IPS-18c (cell line): ENCODE measurements at regions not wholly inside any gene's neighbourhood (a gene's known extent, or its start where the extent isn't known, plus 50 kb on each side); places are given as distances from the start of the nearest gene placed in this dataset.

Experiments
- H3K4me3 ChIP-seq: 2 replicates; pipeline ENCODE4 v1.7.0; 2013; ENCODE audit warnings: low read depth, mild to moderate bottlenecking, low read length, moderate library complexity; ENCODE audit not compliant: insufficient read depth
- H3K9me3 ChIP-seq: one replicate; pipeline ENCODE4 v1.6.1; 2013; ENCODE audit warnings: mild to moderate bottlenecking, low read length, moderate library complexity; ENCODE audit not compliant: control insufficient read depth, insufficient read depth

DNA sequence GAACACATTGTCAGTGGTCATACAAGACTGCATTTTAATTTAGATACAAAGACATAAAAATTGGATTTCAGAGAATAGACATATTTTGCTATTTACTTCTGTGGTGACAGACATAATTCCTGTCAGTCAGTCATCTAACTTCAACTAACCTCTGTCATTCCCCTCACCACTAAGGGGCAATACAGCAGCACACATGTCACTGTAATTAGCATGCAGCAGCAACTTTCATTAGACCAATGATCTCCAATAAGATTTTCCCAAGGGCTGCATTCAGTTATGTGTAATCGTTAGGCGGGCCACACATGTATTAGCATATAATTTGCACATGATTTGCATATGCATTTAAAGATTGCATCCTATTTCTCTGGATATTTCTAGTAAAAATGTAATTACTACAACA is 624.5 kb downstream of the NR4A2 start:
- Histone ChIP-seq H3K4me3 (no peak overlapping the region), H3K9me3 (no peaks in the 10 kb centered on the region)

DNA sequence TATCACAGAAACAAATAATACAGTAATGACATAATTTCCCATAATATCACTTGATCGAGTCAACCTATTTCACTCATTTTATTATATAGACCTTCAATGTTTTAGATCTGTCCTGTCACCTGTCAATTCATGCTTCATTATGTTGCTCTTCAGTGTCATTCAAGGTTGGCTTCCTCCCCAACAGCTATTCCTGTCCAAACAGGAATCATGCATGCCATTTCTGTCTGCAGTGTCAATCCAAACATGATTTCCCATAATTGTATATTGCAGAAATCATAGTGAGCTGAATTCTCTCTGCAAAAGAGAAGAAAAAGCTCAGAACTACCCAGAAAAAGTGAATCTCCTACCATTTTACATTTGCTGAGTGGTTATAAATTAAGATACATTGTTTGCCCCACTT is 628.6 kb downstream of the NR4A2 start:
- H3K4me3 ChIP-seq: no peak overlapping the region
- H3K9me3 ChIP-seq: no peaks in the 10 kb centered on the region

DNA sequence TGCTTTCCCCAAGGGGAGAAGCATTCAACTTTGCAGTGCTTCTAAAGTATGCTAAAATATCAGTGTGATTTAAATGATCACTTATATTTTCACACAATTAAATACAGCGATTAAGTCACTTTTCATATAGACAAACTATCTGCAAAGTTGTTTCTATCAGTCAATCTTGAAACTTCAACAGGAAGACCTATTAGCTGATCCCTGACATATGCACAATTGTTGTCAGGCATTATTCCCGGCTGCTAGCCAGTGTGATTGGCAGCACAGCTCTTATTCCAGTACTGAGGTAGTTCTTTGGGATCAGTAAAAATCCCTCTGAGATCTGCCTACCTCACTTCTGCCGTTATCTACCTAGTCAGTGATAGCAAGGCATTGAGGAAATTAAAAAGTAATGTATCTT is 629.5 kb downstream of the NR4A2 start:
- H3K4me3 ChIP-seq: no peak overlapping the region
- no peaks in the 10 kb centered on the region for H3K9me3 ChIP-seq

DNA sequence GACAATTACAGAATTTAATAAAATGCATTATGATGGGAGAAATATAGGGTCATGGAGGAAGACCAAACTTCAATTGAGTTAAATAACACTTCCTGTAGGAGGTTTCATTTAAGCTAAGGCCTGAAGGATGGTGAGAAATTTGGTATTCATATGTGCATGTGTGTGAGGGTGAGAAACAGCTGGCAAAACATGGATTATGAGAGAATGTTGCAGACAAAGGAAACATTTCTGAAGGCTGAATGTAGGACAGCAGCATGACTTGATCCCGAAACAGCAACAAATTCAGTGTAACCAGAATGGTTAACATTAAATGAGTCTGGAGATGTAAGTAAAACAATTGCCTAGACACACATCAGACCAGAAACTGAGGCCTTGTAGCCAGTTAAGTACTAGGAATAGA is 630.8 kb downstream of the NR4A2 start:
- Histone ChIP-seq H3K9me3 (no peaks in the 10 kb centered on the region), H3K4me3 (no peak overlapping the region)

DNA sequence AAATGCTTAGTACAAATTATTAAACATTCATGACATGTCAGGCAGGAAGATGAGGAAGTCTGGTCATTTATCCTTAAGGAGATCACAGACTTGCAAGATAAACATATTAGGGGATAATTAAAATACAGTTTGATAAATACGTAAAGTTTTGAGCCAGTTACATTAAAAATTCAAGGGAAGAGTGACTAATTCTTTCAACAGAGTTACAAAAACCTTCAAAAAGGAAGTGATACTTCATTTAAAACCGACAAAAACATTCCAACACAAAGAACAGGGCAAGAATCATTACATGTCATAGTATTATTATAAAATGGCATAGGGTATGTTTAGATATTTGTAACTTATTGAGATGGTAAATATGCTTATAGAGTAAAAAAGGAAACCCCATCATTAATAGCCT is 636.0 kb downstream of the NR4A2 start:
- no peak overlapping the region for H3K4me3 ChIP-seq
- H3K9me3 ChIP-seq: no peaks in the 10 kb centered on the region

DNA sequence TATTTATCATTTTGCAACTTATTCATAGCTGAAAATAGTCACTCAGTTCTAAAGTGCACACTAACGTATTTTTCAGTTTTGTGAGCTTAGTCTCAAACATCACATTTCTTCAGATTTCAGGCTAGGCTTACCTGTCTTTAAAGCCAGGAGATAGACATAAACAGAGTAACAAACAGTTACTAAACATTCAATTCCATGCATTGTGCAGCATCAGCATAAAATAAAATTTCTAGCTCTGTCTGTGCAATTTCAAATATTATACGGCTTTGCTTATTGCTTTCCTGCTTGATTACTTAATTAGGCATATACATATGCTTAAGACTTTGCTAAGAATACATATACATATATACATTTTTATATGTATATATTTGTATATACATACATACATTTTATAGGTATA is 637.0 kb downstream of the NR4A2 start:
- H3K9me3 ChIP-seq: no peaks in the 10 kb centered on the region
- H3K4me3 ChIP-seq: no peak overlapping the region

DNA sequence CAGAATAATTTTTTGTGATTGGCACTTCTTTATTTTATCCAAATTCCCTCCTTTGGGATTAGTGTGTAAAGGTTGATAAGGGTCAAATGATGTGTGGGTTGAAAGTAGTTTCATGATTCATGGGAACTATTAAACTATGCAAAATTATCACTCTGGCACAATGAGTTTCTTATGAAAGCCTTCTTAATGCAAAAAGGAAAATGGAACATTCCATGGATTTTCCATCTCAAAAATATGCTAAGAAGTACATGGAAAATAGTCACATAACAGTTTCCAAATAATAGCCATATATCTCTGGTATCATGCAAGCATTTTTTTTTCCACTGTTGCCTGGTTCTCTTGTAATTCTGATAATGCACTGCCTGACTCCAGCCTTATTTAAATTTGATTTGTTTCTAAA is 639.7 kb downstream of the NR4A2 start:
- Histone ChIP-seq H3K9me3 (no peaks in the 10 kb centered on the region), H3K4me3 (no peak overlapping the region)

DNA sequence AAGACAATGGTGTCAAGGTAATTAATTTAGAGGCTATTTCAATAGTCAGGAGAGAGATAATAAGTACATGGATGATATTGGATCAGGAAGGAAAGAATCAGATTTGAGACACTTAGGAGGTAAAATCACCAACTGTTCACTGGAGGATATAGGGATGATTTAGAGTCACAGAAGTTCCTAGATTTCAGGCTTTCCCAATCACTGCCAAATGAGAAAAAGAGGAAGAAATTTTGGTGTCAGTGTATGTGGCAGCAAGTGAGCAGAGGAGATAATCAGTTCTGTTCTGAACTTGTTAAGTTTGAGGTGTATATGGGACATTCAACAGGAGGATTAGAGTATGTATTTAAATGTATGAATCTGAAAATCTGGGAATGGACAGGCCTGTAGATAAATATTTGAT is 640.4 kb downstream of the NR4A2 start:
- H3K9me3 ChIP-seq: peaks cover 2% of the 10 kb centered on the region
- no peak overlapping the region for H3K4me3 ChIP-seq

DNA sequence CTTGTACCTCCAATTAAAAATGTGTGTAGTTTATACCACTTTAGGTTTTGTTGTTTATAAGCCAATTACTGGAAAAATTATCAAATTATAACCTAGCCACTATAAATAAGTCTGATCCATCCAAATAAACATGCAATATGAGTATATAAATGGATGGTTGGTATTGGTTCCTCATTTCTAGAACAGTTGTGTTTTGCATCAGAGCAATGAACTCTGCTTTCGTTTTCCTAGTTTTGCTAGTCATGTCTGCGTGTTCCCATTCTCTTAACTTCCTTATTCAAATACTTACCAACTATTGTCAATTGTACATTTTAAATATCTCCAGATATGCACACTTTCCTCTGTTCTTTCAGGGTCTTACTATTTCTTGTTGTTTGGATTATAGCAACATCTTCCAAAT is 641.7 kb downstream of the NR4A2 start:
- H3K4me3 ChIP-seq: no peak overlapping the region
- peaks cover 2% of the 10 kb centered on the region for H3K9me3 ChIP-seq

DNA sequence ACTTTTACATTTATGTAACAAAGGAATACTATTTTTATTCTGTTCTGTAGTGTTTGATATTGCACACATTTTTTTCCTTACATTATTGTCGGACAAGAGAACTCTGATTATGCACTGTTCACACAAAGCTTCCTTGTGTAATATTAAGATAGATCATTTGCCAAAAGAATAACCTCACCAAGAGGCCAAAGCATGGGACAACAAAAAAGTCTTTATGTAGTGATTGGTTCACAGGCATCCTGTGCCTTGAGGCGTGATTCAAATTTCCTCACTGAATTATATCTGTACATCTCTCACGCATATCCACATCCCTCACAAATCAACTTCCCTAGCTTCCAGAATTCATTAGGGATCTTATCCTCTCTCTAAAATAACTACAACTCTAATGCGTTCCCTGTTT is 642.7 kb downstream of the NR4A2 start:
- Histone ChIP-seq H3K9me3 (peaks cover 2% of the 10 kb centered on the region), H3K4me3 (no peak overlapping the region)

DNA sequence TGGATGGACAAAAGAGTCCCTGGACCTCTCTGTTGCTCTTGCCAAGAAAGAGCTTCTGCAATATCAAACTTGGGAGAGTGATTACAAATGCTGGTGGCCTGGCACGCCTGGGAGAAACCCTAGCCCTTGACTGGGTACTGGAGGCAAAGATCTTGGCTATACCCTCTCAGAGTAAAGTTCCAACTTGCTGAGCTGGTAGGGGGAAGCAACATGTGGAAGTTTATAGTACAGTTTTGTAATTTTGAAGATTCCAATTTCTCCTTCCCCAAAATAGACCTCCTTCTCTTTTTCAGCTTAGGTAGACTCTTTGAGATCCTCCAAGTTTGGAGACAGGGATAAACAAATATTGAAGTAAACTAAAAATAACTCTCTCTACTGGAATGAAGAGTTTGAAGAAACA is 645.3 kb downstream of the NR4A2 start:
- H3K4me3 ChIP-seq: no peak overlapping the region
- peaks cover 2% of the 10 kb centered on the region for H3K9me3 ChIP-seq

DNA sequence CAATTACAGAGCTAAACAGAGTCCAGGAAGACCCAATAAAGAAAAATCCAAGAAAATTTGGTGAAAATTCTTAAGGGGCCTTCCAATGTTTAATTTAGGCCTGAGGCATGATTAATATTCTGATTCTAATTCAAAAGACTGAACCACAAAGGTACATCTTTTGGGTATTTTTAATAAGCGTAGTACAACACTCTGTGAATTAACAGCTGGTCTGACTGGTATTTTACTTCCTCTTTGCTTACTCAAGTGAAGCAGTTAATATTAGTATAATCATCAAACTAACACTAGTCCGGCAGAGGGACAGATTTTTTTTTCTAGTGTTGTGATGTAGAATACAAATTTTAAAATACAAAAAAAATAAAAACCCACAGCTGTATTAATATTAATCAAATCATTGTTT is 652.9 kb downstream of the NR4A2 start:
- no peaks in the 10 kb centered on the region for H3K9me3 ChIP-seq
- no peak overlapping the region for H3K4me3 ChIP-seq

DNA sequence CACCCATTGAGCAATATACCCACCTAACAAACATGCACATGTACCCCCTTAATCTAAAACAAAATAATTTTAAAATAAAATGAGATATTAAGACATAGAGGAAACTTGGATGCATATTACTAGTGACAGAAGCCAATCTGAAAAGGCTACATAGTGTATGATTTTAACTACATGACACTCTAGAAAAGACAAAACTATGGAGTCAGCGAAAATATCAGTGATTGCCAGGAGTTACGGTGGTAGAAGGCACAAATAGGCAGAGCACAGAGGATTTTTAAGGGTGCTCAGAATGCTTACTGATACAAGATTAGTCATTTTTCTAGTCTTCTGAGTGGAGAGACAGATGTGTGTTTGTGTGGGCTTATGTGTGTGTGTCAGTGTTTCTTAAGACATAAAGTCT is 656.6 kb downstream of the NR4A2 start:
- H3K4me3 ChIP-seq: no peak overlapping the region
- no peaks in the 10 kb centered on the region for H3K9me3 ChIP-seq

DNA sequence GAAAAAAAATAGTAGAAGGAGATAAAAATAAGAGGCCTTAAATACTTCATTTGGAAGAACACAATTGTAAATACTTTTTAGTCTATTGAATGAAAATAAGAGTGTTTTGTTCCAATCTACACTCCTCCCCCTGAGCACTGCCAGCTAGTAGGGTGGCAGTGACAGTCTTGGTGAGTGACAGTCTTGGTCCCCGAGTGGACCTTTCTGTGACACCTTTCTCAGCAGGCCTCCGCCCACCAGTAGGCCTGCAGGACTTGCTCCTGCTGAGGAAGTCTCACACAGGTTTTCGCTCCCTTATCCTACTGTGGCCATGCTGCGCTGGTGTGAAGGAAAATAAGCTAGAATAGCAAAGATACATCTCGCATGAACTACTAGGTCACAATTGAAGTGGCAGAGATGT is 666.8 kb downstream of the NR4A2 start:
- Histone ChIP-seq H3K9me3 (no peaks in the 10 kb centered on the region), H3K4me3 (no peak overlapping the region)

DNA sequence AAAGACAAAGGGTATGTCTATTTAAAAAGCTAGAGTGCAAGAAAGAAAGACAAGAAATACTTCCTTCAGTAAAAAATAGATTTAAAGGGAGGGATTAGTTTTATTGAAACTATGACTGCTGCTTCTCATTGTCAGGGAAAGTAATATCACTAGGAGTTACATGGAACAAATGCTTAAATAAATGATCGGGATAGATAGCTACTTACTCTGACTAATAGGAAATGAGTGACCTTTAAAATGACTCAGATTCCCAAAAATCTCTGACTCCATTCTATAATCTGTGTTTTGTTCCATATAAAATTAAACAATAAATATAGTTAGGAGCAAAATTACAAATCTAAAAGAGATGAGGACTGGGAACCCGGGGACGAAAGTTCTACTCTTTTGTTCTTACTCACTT is 669.3 kb downstream of the NR4A2 start:
- Histone ChIP-seq H3K4me3 (no peak overlapping the region), H3K9me3 (no peaks in the 10 kb centered on the region)

DNA sequence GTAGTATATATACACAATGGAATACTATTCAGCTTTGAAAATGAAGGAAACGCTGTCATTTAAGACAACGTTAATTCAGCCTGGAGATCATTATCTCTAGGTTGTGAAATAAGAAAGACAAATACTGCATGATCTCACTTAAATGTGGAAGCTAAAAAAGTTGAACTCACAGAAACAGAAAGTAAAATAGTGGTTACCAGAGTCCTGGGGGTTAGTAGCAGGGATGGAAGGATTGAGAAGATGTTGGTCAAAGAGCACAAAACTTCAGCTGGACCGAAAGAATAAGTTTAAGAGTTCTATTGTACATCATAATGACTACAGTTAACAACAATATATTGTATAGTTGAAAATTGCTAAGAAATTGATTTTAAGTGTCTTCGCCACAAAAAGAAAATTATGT is 670.3 kb downstream of the NR4A2 start:
- H3K9me3 ChIP-seq: no peaks in the 10 kb centered on the region
- H3K4me3 ChIP-seq: no peak overlapping the region

DNA sequence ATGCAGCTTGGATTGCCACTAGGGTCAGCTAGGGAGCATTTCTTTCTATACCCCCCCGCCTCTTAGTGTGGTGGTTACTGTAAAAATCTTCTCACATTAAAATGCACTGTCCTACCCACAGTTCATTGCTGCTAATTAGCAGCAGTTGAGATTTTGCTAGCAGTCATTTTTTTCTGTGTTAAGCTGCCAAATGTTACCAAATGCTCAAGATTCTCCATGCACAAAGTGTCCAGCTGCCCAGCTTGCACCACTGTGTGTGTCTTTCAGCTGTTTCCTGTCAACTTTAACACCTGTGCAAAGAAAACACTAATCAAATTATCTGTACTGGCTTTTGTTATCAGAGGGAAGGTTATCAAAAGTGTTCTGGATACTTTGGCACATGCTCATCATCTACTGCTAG is 679.3 kb downstream of the NR4A2 start:
- H3K9me3 ChIP-seq: no peaks in the 10 kb centered on the region
- H3K4me3 ChIP-seq: no peak overlapping the region

DNA sequence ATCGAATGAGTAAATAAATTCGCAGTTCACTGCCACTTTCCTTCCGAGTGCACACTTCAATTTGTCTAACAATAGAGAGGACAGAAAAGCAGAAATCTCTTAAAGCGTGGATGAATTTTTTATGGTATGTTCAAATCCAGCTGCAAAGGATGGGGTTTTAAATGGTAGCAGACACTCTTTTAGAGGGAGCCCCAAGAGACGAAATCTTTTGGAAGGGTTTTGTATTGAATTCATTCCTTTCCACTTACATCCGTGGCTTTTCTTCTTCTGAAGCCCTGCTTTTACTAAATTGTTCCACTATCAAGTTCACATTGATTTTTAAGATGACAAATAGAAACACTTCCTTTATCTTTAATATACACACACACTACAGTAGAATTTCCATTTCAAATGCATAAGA is 680.7 kb downstream of the NR4A2 start:
- no peak overlapping the region for H3K4me3 ChIP-seq
- no peaks in the 10 kb centered on the region for H3K9me3 ChIP-seq

DNA sequence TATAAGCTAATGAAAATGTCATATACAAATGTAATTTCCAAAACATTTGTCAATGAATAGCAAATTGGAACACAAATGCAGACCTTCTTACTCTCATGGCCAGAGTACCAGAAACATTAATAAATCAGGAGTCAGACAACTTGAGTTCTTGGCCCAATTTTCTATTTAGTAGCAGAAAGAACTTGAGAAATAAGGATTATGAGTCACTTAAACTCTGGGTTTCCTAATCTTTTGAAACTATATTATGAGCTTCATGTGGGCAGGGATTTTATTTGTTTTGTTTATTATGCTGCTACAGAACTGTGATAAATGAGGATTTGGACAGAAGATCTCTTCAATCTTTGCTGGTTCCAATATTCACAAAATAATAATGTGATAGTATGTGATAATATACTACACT is 686.7 kb downstream of the NR4A2 start:
- Histone ChIP-seq H3K9me3 (no peaks in the 10 kb centered on the region), H3K4me3 (no peak overlapping the region)
